Stimulated activated naive CD8-positive, alpha-beta T cell treated with anti-CD3 and anti-CD28 coated beads, Interleukin-15, Interleukin-2, amounts not matched to agents 100 U/mL and 50 U/mL, for 24 hours (primary cell): ENCODE measurements at regions not wholly inside any gene's neighbourhood (a gene's known extent, or its start where the extent isn't known, plus 50 kb on each side); places are given as distances from the start of the nearest gene placed in this dataset.
"Not testable (repeated sequence)": the region's sequence is repeated elsewhere in the genome, so short reads cannot be mapped to it uniquely, and the experiment has no call there.

Experiments
- ATAC-seq: fragments of 150-1000 bp; cut with Tn5 transposase; one replicate; pipeline ENCODE4 v1.10.0; 2021
- DNase-seq: peaks from one replicate; pipeline ENCODE4 v3.0.0; 2021

- not testable (repeated sequence) for ATAC-seq, DNase-seq
Observed at GRCh38 chr4:49510238-49510637, 524.2 kb downstream of the CWH43 start.

- DNase-seq = peak; percentile 4
- ATAC-seq = not testable (repeated sequence)
Observed at GRCh38 chr4:49511353-49511752, 525.3 kb downstream of the CWH43 start.

- peak; percentile 3 for DNase-seq
- ATAC-seq = not testable (repeated sequence)
Observed at GRCh38 chr4:49511881-49512491, 525.9 kb downstream of the CWH43 start.

- DNase-seq = peak; percentile 9
- ATAC-seq = not testable (repeated sequence)
Observed at GRCh38 chr4:49512641-49513545, 526.8 kb downstream of the CWH43 start.

GRCh38 chr4:49513546-49514115 is 527.6 kb downstream of the CWH43 start:
- ATAC-seq = not testable (repeated sequence)

GRCh38 chr4:49514171-49514699 is 528.2 kb downstream of the CWH43 start:
- not testable (repeated sequence) for ATAC-seq
- DNase-seq = peak; percentile 11

More at GRCh38 chr4:49513546-49514115, 527.6 kb downstream of the CWH43 start:
- DNase-seq = not testable (repeated sequence)

GRCh38 chr4:49514841-49515240 is 528.8 kb downstream of the CWH43 start:
- not testable (repeated sequence) for ATAC-seq, DNase-seq

- not testable (repeated sequence) for ATAC-seq, DNase-seq
Observed at GRCh38 chr4:49515241-49515640, 529.2 kb downstream of the CWH43 start.

GRCh38 chr4:49516096-49516495 is 530.0 kb downstream of the CWH43 start:
- not testable (repeated sequence) for ATAC-seq, DNase-seq

- ATAC-seq = no peak
- DNase-seq = no peak
Observed at GRCh38 chr4:49516796-49517195, 530.7 kb downstream of the CWH43 start.

- DNase-seq, ATAC-seq: not testable (repeated sequence)
Observed at GRCh38 chr4:49517485-49518205, 531.6 kb downstream of the CWH43 start.

- not testable (repeated sequence) for ATAC-seq, DNase-seq
Observed at GRCh38 chr4:49519150-49520035, 533.3 kb downstream of the CWH43 start.

- not testable (repeated sequence) for ATAC-seq
Observed at GRCh38 chr4:49523816-49524765, 538.0 kb downstream of the CWH43 start.

GRCh38 chr4:49558916-49559676 is 573.0 kb downstream of the CWH43 start:
- not testable (repeated sequence) for DNase-seq, ATAC-seq

More at GRCh38 chr4:49523816-49524765, 538.0 kb downstream of the CWH43 start:
- not testable (repeated sequence) for DNase-seq

- ATAC-seq, DNase-seq: not testable (repeated sequence)
Observed at GRCh38 chr4:49560131-49560816, 574.2 kb downstream of the CWH43 start.

- not testable (repeated sequence) for ATAC-seq, DNase-seq
Observed at GRCh38 chr4:49560883-49561282, 574.8 kb downstream of the CWH43 start.

- not testable (repeated sequence) for ATAC-seq, DNase-seq
Observed at GRCh38 chr4:49570248-49570647, 584.2 kb downstream of the CWH43 start.
